ENCODE measurements at regions not wholly inside any gene's neighbourhood (a gene's known extent, or its start where the extent isn't known, plus 50 kb on each side); places are given as distances from the start of the nearest gene placed in this dataset.

DNA sequence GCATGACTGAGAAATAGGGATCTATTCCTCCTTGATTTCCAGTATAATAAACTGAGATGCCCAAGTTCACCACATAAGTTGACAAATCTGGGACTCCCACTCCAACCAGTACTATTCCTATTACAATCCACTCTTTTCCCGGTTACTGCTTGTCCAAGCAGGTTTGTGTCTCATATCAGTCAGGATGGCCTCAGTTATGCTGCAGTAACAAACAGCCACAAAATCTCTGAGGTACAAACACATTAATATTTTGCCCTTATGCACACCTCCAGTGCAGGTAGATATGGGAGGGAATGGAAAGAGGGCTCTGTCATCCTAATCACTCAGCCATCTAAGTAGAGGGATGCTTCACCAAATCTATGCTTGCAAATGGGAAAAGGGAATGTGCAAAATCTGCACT is 207.8 kb downstream of the RAB28 start:
- WGBS, 2 donors = 96% methylated on average over 1 of the region's 1 CpG
- Histone ChIP-seq H3K4me1 (no peaks in the 10 kb centered on the region), H3K4me3 (no peak overlapping the region), H3K9me3 (peaks cover 0 to 7% (median 0%) of the 10 kb centered on the region in 4 donors), H3K27me3 (no peaks in the 10 kb centered on the region), H3K27ac (no peak overlapping the region), H3K36me3 (no peaks in the 10 kb centered on the region)
- intact Hi-C loops (cut with DNase I) = no loop called here
- TF ChIP-seq POLR2AphosphoS5 (IDR thresholded peaks at IDR 0.05) (no peak), POLR2A (IDR thresholded peaks at IDR 0.05) (no peak), EP300 (IDR thresholded peaks at IDR 0.05) (no peak), CTCF (IDR thresholded peaks at IDR 0.05) (no peak)
- DNase-seq = no peak

DNA sequence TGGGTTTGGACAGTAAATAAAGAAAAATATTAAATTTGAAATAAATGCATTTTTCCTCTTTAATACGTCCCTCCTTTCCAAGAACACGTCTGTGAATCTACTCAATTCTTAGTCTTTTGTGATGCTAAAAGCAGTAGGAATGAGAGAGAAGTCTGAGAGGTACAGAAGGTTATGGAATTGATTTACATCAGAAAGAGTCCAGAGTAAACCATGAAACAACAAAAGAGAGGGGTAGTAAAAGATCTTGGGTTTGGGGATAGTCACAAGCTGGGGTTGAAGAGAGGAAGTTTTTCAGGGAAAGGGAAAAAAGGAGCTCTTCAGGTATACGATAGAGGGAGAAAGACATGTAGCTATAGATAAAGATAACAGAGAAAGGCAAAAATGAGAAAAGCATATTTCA is 215.4 kb downstream of the RAB28 start:
- H3K36me3 ChIP-seq = no peaks in the 10 kb centered on the region
- peaks cover 0 to 2% (median 0%) of the 10 kb centered on the region in 4 donors for H3K9me3 ChIP-seq
- no peak overlapping the region for H3K4me3 ChIP-seq
- intact Hi-C loops (cut with DNase I) = no loop called here
- H3K4me1 ChIP-seq = no peaks in the 10 kb centered on the region
- H3K27ac ChIP-seq = no peak overlapping the region
- WGBS, 2 donors = 82 to 90% methylated on average over 3 of the region's 3 CpGs
- no peak for DNase-seq
- no peaks in the 10 kb centered on the region for H3K27me3 ChIP-seq
- TF ChIP-seq CTCF (IDR thresholded peaks at IDR 0.05) = no peak
- TF ChIP-seq POLR2AphosphoS5 (IDR thresholded peaks at IDR 0.05) = no peak
- no peak for TF ChIP-seq POLR2A (IDR thresholded peaks at IDR 0.05)

- no peaks in the 10 kb centered on the region for H3K36me3 ChIP-seq
- H3K4me1 ChIP-seq = no peaks in the 10 kb centered on the region
- DNase-seq = no peak
- TF ChIP-seq POLR2A (IDR thresholded peaks at IDR 0.05) (no peak), CTCF (IDR thresholded peaks at IDR 0.05) (no peak), POLR2AphosphoS5 (IDR thresholded peaks at IDR 0.05) (no peak), EP300 (IDR thresholded peaks at IDR 0.05) (no peak)
- H3K27me3 ChIP-seq = no peaks in the 10 kb centered on the region
- no peak overlapping the region for H3K27ac ChIP-seq
- peaks cover 0 to 2% (median 0%) of the 10 kb centered on the region in 4 donors for H3K9me3 ChIP-seq
- 68 to 80% methylated on average over 4 of the region's 4 CpGs for whole genome bisulfite sequencing, 2 donors
- H3K4me3 ChIP-seq = no peak overlapping the region
- intact Hi-C loops (cut with DNase I) = no loop called here
Observed at GRCh38 chr4:13268165-13268564, 216.0 kb downstream of the RAB28 start.

DNA sequence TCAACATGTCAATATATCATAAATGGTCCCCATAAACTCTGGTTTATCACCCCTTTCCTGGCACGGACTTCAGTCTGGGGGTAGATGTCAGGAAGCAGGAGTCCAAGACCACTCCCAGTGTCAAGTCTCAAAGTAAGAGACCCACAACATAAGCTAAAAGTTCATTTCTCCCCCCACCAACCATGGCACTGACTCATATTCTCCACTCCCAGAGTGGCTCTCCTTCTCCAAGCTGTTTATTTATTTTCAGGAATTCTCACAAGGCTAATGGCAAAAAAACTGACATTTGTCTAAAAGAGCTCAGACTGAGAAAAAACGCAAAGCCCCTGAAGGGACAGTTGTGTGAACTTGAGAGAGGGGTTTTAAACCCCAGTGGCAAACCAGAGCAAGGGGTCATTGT is 217.0 kb downstream of the RAB28 start:
- H3K4me1 ChIP-seq = no peaks in the 10 kb centered on the region

More for the DNA sequence above, 217.0 kb downstream of the RAB28 start:
- intact Hi-C loops (cut with DNase I) = no loop called here
- Histone ChIP-seq H3K27me3 (no peaks in the 10 kb centered on the region), H3K27ac (no peak overlapping the region), H3K9me3 (no peaks in the 10 kb centered on the region), H3K4me3 (no peak overlapping the region), H3K36me3 (no peaks in the 10 kb centered on the region)
- TF ChIP-seq POLR2AphosphoS5 (IDR thresholded peaks at IDR 0.05) (no peak), POLR2A (IDR thresholded peaks at IDR 0.05) (no peak), CTCF (IDR thresholded peaks at IDR 0.05) (no peak), EP300 (IDR thresholded peaks at IDR 0.05) (no peak)
- 50 to 70% methylated on average over 2 of the region's 2 CpGs for WGBS, 2 donors
- no peak for DNase-seq

All from sigmoid colon (tissue), 6 donors.